ENCODE measurements at regions not wholly inside any gene's neighbourhood (a gene's known extent, or its start where the extent isn't known, plus 50 kb on each side); places are given as distances from the start of the nearest gene placed in this dataset.

GRCh38 chr1:234745844-234746797 is 136.1 kb upstream of the IRF2BP2 start:
- no peak for DNase-seq

- no peak for DNase-seq
These were observed 135.3 kb upstream of the IRF2BP2 start for GRCh38 chr1:234745276-234745675.

- DNase-seq = no peak
These were observed 134.0 kb upstream of the IRF2BP2 start for GRCh38 chr1:234743791-234744611.

GRCh38 chr1:234742622-234743021 is 132.6 kb upstream of the IRF2BP2 start:
- DNase-seq = no peak

- DNase-seq = no peak
These were observed 128.0 kb upstream of the IRF2BP2 start for GRCh38 chr1:234737967-234738314.

- DNase-seq = no peak
These were observed 125.9 kb upstream of the IRF2BP2 start for GRCh38 chr1:234735916-234736315.

GRCh38 chr1:234735476-234735875 is 125.5 kb upstream of the IRF2BP2 start:
- no peak for DNase-seq

- DNase-seq = no peak
These were observed 124.9 kb upstream of the IRF2BP2 start for GRCh38 chr1:234734869-234735268.

GRCh38 chr1:234734412-234734835 is 124.4 kb upstream of the IRF2BP2 start:
- no peak for DNase-seq

- DNase-seq = no peak
These were observed 123.4 kb upstream of the IRF2BP2 start for GRCh38 chr1:234733427-234733826.

GRCh38 chr1:234732671-234733390 is 122.9 kb upstream of the IRF2BP2 start:
- no peak for DNase-seq

GRCh38 chr1:234732260-234732659 is 122.3 kb upstream of the IRF2BP2 start:
- DNase-seq = no peak

GRCh38 chr1:234731569-234732085 is 121.6 kb upstream of the IRF2BP2 start:
- DNase-seq = no peak

- no peak for DNase-seq
These were observed 121.0 kb upstream of the IRF2BP2 start for GRCh38 chr1:234730770-234731568.

GRCh38 chr1:234730475-234730769 is 120.4 kb upstream of the IRF2BP2 start:
- DNase-seq = no peak

- peak in 1 of 2 experiments; percentile 2 for DNase-seq
These were observed 119.8 kb upstream of the IRF2BP2 start for GRCh38 chr1:234729561-234730474.

GRCh38 chr1:234728740-234729139 is 118.8 kb upstream of the IRF2BP2 start:
- no peak for DNase-seq

GRCh38 chr1:234727018-234727940 is 117.3 kb upstream of the IRF2BP2 start:
- no peak for DNase-seq

- DNase-seq = no peak
These were observed 116.5 kb upstream of the IRF2BP2 start for GRCh38 chr1:234726359-234726943.

All from AML-193 (cell line).